ENCODE measurements at regions not wholly inside any gene's neighbourhood (a gene's known extent, or its start where the extent isn't known, plus 50 kb on each side); places are given as distances from the start of the nearest gene placed in this dataset.
"Not testable (repeated sequence)": the region's sequence is repeated elsewhere in the genome, so short reads cannot be mapped to it uniquely, and the experiment has no call there.

DNA sequence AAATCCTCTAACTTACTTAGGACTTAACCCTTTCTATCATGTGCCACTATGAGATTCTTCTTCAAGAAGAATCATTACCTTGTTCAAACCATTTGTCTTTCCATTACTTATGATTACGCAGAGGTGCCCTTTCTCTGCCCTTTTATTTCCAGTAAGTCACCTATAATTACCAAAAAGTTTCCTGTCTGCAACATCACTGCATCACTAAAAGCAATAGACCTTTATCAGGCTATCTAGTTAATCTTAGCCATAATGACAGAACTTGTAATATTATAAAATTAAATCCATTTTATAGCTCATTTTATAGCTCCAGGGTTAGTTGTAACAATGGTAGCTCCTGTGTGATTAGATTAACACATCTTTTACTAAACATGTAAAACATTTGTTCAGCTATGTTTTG, 673.6 kb upstream of the PITX2 start:
- no peak for DNase-seq

DNA sequence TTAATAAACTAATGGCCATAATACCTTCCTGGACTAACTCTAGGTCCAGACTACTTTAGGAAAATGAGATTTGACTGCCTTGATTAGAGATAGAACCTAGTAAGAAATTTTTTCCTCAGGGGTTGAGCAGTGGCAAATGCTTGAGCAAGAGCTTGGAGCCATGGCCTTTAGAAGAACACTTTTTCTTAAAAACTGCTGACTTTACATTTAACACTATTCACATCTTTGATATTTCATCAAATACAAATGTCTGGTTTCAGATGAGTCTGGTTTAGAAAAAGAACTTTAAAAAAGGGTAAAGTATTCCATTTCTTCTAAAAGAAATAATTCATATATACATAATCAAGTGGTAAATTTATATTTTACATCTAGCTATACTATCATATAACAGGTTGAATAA, 680.9 kb upstream of the PITX2 start:
- no peak for DNase-seq

DNA sequence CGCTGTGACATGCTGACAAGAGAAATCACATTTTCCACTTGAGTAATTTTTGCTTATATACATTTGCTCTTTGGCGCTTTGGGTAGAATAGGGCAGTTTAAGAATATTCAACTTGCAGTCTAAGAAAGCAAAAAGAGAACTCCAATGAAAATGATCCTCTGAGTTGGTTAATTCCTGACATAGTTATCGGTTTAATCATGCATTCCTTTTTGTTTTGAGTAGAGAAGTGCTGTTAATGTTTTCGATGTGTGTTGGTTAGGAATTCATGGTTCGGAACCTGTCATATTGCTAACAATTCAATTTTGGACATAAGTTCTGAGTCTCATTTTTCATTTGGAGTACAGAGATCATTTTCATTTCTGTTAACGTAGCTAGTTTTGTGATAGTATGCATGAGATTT, 700.6 kb upstream of the PITX2 start:
- DNase-seq = no peak

DNA sequence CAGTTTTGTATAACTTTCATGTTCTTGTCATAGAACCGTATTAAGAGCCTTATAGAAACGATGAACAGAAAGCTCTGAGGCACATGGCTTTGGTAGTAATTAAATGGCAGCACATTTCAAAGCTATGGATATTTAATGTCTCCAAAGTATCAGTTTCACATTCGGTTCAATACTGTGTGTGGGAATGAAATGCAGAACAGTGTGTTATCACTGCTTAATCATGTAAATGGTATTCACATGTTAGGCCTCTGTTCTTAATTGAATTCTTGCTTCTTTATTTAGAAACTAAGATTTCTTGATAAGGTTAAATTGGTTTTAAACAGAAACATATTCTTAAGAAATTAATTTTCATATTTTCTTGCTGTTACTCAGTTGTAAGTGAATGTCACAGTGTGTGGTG, 701.0 kb upstream of the PITX2 start:
- no peak for DNase-seq

DNA sequence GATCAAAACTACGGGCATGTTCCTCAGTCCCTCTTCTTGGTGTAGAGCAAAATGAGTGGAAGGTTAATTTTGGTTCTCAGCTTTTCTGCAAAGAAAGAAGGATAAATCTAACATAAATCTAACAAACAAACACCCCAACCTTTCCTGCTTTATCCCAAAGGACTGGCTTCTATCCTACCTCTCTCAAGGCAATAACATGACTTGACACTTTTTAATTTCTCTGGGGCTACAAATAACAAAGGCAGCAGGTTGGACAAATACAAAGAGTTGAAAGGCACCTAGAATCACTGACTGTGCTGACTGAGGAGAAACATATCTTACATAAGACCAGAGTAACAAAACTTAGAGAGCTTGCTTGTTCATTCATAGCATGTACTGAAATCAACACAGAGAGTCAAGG, 703.6 kb upstream of the PITX2 start:
- DNase-seq = no peak

DNA sequence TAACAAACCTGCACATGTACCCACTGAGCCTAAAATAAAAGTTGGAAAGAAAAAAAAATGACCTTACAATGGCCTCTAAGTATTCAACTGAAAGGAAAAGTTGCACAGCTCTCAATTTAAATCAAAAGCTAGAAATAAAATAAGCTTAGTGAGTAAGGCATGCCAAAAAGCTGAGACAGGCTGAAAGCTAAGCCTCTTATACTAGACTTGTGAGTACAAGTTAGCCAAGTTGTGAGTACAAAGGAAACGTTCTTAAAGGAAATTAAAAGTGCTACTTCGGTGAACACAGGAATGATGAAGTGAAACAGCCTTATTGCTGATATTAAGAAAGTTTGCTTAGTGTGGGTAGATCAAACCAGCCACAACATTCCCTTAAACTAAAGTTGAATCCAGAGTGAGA, 707.9 kb upstream of the PITX2 start:
- DNase-seq = no peak

DNA sequence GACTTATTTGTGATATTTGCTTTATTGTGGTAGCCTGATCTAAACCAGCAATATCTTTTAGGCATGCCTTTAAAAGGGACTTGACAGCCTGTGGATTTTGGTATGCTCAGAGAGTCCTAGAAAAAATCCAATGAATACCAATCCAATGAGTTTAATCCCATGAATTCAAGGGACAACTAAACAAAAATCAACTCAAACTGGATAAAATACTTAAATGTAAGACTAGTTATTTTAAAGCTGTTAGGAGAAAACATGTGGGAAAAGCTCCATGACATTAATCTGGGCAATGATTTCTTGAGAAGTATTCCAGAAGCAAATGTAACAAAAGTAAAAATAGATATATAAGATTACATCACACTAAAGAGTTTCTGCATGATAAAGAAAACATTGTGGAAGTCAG, 711.5 kb upstream of the PITX2 start:
- DNase-seq = no peak

DNA sequence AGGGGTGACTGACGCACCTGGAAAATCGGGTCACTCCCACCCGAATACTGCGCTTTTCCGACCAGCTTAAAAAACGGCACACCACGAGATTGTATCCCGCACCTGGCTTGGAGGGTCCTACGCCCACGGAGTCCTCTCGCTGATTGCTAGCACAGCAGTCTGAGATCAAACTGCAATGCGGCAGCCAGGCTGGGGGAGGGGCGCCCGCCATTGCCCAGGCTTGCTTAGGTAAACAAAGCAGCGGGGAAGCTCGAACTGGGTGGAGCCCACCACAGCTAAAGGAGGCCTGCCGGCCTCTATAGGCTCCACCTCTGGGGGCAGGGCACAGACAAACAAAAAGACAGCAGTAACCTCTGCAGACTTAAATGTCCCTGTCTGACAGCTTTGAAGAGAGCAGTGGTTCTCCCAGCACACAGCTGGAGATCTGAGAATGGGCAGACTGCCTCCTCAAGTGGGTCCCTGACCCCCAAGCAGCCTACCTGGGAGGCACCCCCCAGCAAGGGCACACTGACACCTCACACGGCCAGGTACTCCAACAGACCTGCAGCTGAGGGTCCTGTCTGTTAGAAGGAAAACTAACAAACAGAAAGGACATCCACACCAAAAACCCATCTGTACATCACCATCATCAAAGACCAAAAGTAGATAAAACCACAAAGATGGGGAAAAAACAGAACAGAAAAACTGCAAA, 714.5 kb upstream of the PITX2 start:
- DNase-seq = not testable (repeated sequence)

DNA sequence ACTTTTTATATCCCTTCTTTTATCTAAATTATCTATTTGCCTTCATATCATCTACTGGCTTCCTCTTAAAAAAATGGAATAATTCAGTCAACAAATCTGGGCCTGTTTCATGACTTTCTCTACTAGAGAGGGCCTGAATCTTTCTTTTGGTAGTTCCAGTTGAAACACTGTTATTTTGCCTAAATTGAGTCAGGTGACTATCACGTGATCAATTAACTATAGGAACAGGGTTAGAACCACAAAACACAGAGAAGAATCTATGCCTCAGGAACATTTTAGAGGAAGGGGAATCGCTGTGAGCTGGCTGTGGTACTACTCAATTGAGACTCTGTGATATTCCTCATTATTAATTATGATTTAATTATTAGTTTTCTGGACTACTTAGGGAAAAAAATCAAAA, 736.7 kb upstream of the PITX2 start:
- DNase-seq = no peak

DNA sequence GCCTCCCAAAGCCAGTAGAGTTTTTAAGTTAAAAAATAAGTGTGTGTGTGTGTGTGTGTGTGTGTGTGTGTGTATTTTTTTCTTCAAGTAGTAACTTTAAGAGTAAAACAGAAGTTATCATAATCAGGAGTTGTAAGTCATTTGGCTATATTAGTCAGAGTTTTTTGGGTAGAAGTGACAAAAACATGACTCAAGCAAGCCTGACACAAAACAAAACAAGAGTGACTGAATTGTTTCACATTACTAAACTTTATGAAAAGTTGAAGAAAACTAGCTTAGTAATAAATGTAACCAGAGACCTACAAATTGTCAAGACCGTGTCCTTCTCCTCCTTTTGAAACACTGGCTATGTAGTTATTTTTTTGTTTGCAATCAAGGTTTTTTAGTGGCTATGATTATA, 738.0 kb upstream of the PITX2 start:
- DNase-seq = no peak

DNA sequence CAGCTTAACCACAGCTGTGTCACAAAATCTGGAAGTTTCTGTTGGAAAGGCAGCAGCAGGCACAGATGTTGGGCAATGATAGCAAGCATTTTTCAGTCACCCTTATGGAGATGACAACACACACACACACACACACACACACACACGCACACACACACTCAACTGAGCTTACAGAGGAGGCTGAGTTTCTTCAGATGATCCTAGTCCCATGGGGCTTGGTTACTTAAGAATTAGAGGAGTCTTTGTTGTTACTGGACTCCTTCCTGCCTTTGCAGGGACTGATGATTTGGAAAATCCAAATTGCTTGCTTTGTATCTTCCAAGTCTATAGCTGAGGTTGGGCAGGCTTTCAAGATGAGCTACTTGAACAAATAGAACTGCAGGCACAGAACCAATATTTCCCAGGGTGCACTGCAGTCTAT, 740.1 kb upstream of the PITX2 start:
- DNase-seq = no peak

DNA sequence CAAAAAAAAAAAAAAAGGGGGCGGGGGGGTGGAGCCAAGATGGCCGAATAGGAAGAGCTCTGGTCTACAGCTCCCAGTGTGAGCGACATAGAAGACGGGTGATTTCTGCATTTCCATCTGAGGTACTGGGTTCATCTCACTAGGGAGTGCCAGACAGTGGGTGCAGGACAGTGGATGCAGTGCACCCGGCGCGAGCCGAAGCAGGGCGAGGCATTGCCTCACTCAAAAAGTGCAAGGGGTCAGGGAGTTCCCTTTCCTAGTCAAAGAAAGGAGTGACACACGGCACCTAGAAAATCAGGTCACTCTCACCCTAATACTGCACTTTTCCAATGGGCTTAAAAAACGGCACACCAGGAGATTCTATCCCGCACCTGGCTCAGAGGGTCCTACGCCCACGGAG, 755.0 kb upstream of the PITX2 start:
- DNase-seq = not testable (repeated sequence)

DNA sequence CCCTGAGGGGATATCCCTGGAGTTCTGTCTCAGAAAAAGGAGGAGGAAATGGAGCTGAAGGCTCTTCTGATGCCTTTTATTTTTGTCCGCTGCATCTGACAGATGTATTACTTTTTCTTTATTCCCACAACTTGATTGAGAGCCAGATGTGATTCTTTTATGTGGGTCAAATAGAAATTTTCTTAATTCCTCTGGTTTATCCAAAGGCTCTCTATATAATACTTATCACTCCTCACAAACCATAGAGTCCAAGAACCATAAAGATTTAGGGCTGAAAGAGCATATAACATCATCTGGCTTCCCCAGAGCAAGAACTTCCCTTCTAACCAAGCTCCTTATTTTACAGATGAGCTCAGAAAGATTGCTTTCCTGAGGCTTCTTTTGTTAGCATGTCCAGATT, 756.7 kb upstream of the FAM241A start:
- DNase-seq = no peak

DNA sequence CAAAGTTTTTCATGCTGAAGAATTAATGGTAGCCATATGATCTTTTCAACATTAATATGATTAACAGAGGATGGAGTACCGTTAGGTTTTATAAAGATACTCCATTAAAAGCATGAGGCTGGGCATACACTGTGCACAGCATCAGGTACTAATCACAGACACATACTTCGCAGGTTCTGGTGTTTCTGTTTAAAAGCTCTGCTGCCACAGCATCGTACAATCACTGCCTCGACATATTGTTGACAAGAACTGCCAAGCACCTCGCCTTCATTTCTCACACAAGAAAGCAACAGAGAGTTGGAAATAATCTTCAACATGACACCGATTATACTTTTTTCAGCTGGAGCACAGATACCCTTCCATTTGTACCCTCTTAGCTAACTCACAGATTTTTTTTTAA, 753.4 kb upstream of the FAM241A start:
- DNase-seq = no peak

DNA sequence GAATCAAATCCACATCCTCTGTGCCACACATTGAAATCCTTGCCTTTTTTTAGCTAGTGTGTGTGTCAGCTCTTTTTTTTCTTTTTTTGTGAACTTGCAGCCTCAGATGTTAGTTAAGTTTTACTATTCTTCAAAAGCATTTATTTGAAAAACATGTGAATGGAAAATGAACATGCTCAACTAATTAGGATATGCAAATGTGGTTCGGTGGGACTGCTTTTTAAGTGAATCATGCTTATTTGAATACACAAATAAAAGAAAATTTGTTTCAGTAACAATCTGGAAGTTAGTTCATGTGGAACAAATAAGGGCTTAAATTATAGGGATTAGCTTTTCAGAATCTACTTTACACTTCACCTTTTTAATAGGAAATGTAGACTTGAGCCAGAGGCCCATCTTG, 751.5 kb upstream of the FAM241A start:
- DNase-seq = no peak

DNA sequence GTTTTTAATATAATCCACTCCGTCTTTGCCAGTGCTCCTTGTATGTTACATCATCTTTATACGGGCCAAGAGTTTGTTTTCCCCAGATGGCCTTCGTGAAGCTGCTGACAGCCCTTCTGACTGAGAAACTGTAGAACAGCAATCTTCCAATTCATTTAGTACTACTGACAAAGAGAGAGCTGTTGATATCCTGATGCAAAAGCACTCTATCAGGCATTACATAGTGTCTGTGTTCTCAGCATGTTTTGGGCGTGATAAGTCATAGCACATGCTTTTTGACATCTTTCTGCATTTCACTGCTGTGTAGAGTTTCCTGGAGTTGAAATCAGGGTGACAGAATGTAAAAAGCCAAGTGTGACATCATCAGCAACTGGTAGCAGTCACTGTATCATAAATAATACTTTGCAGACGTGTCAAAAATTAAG, 746.3 kb upstream of the FAM241A start:
- no peak for DNase-seq

DNA sequence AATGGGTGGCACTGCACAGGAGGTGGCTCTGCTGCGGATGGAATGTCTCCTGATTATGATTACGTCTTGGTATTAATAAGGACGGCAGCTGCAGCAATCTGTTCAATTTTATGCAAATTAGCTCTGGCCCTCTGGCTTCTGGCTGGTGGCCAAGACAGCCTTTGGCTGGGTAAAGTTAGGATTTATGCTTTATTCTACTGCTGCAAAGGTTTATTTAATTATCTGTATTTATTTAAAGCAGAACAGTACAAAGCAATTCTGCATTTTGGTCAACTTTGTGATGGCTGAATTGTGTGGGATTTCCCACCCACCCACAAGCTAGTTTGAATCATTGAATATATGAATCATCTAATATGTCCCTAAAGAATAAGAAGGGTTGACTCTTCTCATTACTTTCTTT, 745.6 kb upstream of the FAM241A start:
- DNase-seq = no peak

DNA sequence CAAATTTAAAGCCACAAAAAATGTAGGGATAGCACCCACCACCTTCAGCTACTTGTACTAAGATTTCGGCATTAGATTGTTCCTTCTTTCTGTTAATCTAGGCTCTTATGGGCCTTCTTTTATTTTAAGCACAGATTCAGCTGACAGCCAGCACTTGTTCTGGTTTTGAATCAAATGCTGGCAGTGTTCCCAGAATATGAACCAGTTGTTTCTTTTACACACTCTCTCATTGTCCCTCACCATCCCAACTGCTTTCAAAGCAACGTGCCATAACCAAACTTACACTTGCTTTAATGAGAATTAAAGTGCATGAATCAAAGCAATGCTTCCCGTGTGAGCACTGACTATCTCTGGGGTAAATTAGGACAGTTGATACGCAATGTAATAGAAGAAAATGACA, 744.5 kb upstream of the FAM241A start:
- no peak for DNase-seq

DNA sequence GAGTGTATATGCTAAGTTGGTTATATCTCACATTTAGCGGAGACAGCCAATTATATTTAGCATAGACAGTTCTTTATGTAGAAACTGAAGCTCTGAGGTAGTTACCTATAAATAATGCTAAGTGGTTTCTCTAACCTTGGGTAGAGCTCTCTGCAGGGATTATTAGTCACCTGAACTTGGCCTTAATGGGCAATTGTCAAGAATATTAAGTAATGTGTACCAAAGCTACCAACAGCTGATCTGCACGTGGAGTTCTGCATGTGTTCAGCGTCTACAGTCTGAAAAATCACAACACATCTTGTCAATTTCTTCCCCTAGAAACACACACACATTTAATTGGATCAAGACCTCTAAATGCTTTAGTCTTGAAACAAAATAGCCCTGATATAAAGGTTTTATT, 740.6 kb upstream of the FAM241A start:
- DNase-seq = no peak

DNA sequence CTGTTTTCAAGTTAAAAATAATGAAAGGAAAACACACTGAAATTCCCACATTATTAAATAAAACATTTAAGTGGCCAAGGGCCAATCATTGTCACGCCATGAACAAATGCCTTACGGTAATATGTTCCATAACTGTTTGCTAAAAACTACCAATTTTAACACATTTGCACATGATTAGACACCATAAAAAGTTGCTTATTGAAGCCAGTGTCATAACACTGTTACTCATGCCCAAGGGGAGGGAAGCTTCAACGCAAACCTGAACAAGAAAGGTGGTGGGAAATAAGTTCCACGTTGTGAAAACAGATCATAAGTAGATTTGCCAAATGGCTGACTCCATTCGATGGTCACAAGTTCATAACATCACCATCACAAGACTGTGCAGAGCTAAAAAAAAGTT, 739.3 kb upstream of the FAM241A start:
- no peak for DNase-seq

DNA sequence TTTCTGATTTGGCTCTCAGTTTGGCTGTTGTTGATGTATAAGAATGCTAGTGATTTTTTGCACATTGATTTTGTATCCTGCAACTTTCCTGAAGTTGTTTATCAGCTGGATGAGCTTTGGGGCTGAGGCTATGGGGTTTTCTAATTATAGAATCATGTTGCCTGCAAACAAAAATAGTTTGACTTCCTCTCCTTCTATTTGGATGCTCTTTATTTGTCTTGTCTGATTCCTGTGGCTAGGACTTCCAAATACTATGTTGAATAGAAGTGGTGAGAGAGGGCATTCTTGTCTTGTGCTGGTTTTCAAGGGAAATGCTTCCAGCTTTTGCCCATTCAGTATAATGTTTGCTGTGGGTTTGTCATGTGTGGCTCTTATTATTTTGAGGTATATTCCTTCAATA, 734.7 kb upstream of the FAM241A start:
- no peak for DNase-seq

DNA sequence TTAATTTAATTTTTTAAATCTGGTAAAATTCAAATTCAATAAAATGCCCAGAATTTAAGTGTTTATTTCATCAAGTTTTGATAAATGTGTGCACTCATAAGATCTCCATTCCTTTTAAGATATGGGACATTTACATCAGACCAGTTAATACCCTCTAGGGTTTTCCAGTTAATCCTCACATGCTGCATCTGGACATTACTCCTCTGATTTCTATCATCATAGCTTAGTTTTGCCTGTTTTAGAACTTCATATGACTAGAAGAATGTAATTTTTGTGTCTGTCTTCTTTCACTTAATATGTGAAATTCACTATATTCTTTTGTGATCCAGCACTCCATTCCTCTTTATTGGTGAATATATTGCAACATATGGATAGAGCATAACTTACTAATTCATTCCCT, 727.7 kb upstream of the FAM241A start:
- no peak for DNase-seq

DNA sequence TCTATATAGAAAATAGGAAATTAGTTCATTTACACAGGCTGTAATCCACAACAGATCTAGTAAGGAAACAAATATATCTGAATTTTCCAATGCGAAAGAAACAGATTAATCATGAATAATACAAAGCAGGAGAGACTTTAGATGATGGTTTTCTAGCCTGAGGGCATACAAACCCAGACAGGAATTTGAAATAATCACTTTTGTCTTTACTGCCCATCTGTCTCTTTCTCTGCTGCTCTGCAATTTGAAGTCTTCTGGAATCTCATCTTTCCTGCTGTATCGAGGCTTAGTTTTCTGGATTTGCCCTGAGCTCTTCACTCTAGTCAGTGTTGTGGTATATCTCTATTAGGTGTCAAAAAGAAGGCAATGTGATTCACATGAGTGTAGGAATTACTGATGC, 711.8 kb upstream of the FAM241A start:
- DNase-seq = no peak

DNA sequence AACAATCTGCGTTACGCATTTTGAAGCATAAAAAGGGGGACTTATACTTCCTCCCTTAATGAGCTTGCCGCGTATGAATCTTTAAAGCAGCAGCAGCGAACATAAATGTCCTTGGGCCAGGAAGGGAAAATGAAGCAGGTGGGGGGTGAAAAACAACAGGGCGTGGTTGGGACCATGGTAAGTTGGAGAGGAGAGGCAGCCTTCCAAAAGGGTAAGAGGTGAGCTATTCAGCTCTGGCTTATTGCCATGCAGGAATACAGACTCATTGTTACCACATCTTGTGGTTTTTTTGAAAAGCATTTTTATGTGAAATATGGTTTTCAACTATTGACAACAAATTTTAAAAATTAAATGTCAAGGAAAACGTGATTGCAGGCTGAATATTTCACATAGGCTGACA, 710.7 kb upstream of the FAM241A start:
- DNase-seq = no peak

DNA sequence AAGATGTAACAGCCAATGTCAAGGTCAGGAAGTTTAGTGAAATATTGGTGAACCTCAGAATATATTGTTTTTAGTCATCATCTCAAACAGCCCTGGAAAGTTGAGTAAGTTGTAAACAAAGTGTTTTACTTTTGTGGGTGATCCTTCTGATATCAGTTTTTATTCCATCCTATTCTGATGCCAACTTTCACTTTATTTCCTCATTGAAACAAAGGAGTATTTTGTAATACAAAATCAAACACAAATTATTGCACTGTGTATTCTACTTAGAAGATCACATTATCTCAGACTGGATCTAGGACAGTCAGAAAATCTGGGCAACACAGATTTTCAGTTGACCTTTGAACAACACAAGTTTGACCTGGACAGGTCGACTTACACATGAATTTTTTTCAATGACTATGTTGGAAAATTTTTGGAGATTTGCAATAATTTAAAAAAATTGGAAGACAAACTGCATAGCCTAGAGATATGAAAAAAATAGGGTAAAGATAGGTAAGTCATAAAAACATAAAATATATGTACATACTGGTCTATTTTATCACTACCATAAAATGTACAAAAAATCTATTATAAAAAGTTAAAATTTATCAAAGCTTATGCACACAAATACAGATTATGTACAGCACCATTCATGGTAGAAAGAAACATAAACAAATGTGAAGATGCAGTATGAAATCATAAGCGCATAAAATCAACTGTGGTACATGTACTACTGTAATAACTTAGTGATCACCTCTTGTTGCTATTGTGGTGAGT, 709.1 kb upstream of the FAM241A start:
- no peak for DNase-seq

All from activated T-cell treated with anti-CD3 and anti-CD28 coated beads for 4 hours (primary cell).